Endothelial cell of umbilical vein (primary cell): ENCODE measurements at regions not wholly inside any gene's neighbourhood (a gene's known extent, or its start where the extent isn't known, plus 50 kb on each side); places are given as distances from the start of the nearest gene placed in this dataset.

ENCODE experiments used
- BruUV-seq: library from RNA; stranded (reverse); fragments of 400-500 nt; replicated peaks from 2 replicates; lab custom pipeline; 2021; lab: Mats Ljungman, UMichigan
- CTCF ChIA-PET: fragments of 300-600, 350-600 bp; sonication (Branson Sonifier 250); formaldehyde crosslinking; loops from one replicate; lab custom pipeline; 2021; ENCODE audit warnings: antibody characterized with exemption, inconsistent platforms; lab: Charles Lee
- POLR2A ChIA-PET: fragments of 300-600, 350-600 bp; sonication (Branson Sonifier 250); formaldehyde crosslinking; loops from one replicate; lab custom pipeline; 2021; ENCODE audit warnings: antibody characterized with exemption, inconsistent platforms; lab: Charles Lee
- DNase-seq: peaks from one replicate; pipeline ENCODE4 v3.0.0-alpha.2; 2011; ENCODE audit warnings: low read depth, low spot score
- FAIRE-seq: peaks from 2 replicates; lab custom pipeline; 2011; peaks lifted over from hg19 to GRCh38; lab: Jason Lieb, UNC
- H2AFZ ChIP-seq: 2 replicates; pipeline ENCODE4 v1.6.0; 2012; ENCODE audit warnings: low read depth, low read length, control low read depth, inconsistent platforms
- H3K27ac ChIP-seq: 2 replicates; pipeline ENCODE4 v1.5.1; 2011; ENCODE audit warnings: low read depth, mild to moderate bottlenecking, control low read depth, low read length, moderate library complexity; ENCODE audit not compliant: insufficient read depth
- H3K27me3 ChIP-seq, 2 experiments: 2 replicates each; pipeline versions ENCODE4 v1.6.0 to v1.6.1; 2011; ENCODE audit warnings: low read length in 2 of 2, mixed read lengths in 1 of 2; ENCODE audit not compliant: control insufficient read depth in 2 of 2, insufficient read depth in 2 of 2
- H3K36me3 ChIP-seq, 2 experiments: 2 replicates in 1 of 2; 3 replicates in 1 of 2; pipeline ENCODE4 v1.5.1; 2011; ENCODE audit warnings: low read length in 2 of 2, mild to moderate bottlenecking in 1 of 2, moderate library complexity in 1 of 2; ENCODE audit not compliant: control insufficient read depth in 2 of 2, insufficient read depth in 2 of 2; ENCODE audit errors: extremely low read depth in 1 of 2
- H3K4me1 ChIP-seq: 3 replicates; pipeline ENCODE4 v1.5.1; 2011; ENCODE audit warnings: mild to moderate bottlenecking, low read length; ENCODE audit not compliant: control insufficient read depth, insufficient read depth; ENCODE audit errors: extremely low read depth
- H3K4me2 ChIP-seq: 2 replicates; pipeline ENCODE4 v1.6.1; 2011; ENCODE audit warnings: low read length, control low read depth, mixed read lengths; ENCODE audit not compliant: insufficient read depth
- H3K4me3 ChIP-seq, 3 experiments: fragments of 200-600 bp in 1 of 3; sonication (generic), shearing (Covaris generic) in 1 of 3; replicated peaks in 1 of 3; 2 replicates each; pipeline ENCODE4 v1.5.1; 2011 to 2016; ENCODE audit warnings: control low read depth in 3 of 3, low read length in 3 of 3, mild to moderate bottlenecking in 2 of 3, inconsistent platforms in 1 of 3, low read depth in 1 of 3, moderate library complexity in 1 of 3; ENCODE audit not compliant: insufficient read depth in 1 of 3
- H3K79me2 ChIP-seq: 2 replicates; pipeline ENCODE4 v1.6.0; 2012; ENCODE audit warnings: low read length, inconsistent platforms; ENCODE audit not compliant: control insufficient read depth, insufficient read depth
- H3K9ac ChIP-seq: replicated peaks from 2 replicates; pipeline ENCODE3; 2011; ENCODE audit warnings: low read length, control low read depth; ENCODE audit not compliant: insufficient read depth; ENCODE audit errors: extremely low read depth
- H3K9me1 ChIP-seq: replicated peaks from 3 replicates; pipeline ENCODE4 v1.6.0; 2011; ENCODE audit warnings: mild to moderate bottlenecking, low read length; ENCODE audit not compliant: control insufficient read depth, insufficient read depth; ENCODE audit errors: extremely low read depth
- H3K9me3 ChIP-seq: replicated peaks from 2 replicates; pipeline ENCODE4 v1.5.1; 2012; ENCODE audit warnings: low read length, inconsistent platforms; ENCODE audit not compliant: control insufficient read depth, insufficient read depth
- H4K20me1 ChIP-seq: replicated peaks from 2 replicates; pipeline ENCODE3; 2011; ENCODE audit warnings: mild to moderate bottlenecking, low read length; ENCODE audit not compliant: control insufficient read depth, insufficient read depth; ENCODE audit errors: extremely low read depth
- CTCF ChIP-seq, 2 donors: IDR thresholded peaks; 1 replicate in 1 of 2; 2 replicates in 1 of 2; pipeline ENCODE4 v1.5.1; 2011; ENCODE audit warnings: low read length in 2 of 2, mild to moderate bottlenecking in 2 of 2, moderate library complexity in 2 of 2, control low read depth in 1 of 2, inconsistent platforms in 1 of 2, low read depth in 1 of 2; ENCODE audit not compliant: insufficient read depth in 1 of 2; ENCODE audit errors: extremely low read depth in 1 of 2
- EZH2 ChIP-seq: IDR thresholded peaks from 2 replicates; pipeline ENCODE4 v1.6.1; 2012; ENCODE audit warnings: borderline replicate concordance, low read depth, mild to moderate bottlenecking, moderate library complexity, low read length, inconsistent platforms; ENCODE audit not compliant: severe bottlenecking
- FOS ChIP-seq: IDR thresholded peaks from 2 replicates; pipeline ENCODE4 v1.6.1; 2011; ENCODE audit warnings: mild to moderate bottlenecking, low read length, moderate library complexity, borderline replicate concordance; ENCODE audit not compliant: insufficient read depth
- GATA2 ChIP-seq: IDR thresholded peaks from 2 replicates; pipeline ENCODE4 v1.7.0; 2011; ENCODE audit warnings: low read depth, mild to moderate bottlenecking, moderate library complexity, mixed read lengths, low read length; ENCODE audit not compliant: insufficient read length, insufficient read depth
- JUN ChIP-seq: IDR thresholded peaks from 2 replicates; pipeline ENCODE4 v1.6.1; 2011; ENCODE audit warnings: borderline replicate concordance, low read depth; ENCODE audit not compliant: insufficient read length, insufficient read depth
- MAX ChIP-seq: IDR thresholded peaks from 2 replicates; pipeline ENCODE4 v1.6.1; 2011; ENCODE audit not compliant: insufficient read depth, insufficient read length
- MYC ChIP-seq: IDR thresholded peaks from one replicate; pipeline ENCODE4 v1.6.1; 2011; ENCODE audit warnings: mild to moderate bottlenecking, low read depth, low read length
- POLR2A ChIP-seq: IDR thresholded peaks from 2 replicates; pipeline ENCODE4 v1.6.1; 2012; ENCODE audit warnings: low read depth, mild to moderate bottlenecking, control low read depth, low read length
- dilution Hi-C: fragments of 300-500 bp; cut with MboI; formaldehyde crosslinking; loops from one replicate; pipeline ENCODE4 v1.15.0; 2019; ENCODE audit warnings: low sequenced_read_pairs; ENCODE audit not compliant: extremely low pct_ligation_motif_present
- intact Hi-C: fragments of 100-400 bp; cut with micrococcal nuclease; formaldehyde crosslinking; loops from one replicate; pipeline ENCODE4 v1.10.0; 2022

- DNase-seq: no peak
- POLR2A ChIA-PET: no interaction called here
- Histone ChIP-seq H3K9me3 (no peaks in the 10 kb centered on the region), H3K9ac (no peak overlapping the region), H3K79me2 (no peaks in the 10 kb centered on the region), H3K36me3 (no peaks in the 10 kb centered on the region), H4K20me1 (no peaks in the 10 kb centered on the region), H3K27ac (no peak overlapping the region), H3K9me1 (no peaks in the 10 kb centered on the region), H3K4me1 (no peaks in the 10 kb centered on the region), H3K4me2 (no peak overlapping the region), H3K27me3 (no peaks in the 10 kb centered on the region), H3K4me3 (no peak overlapping the region), H2AFZ (no peak overlapping the region)
- no TSS peak for BruUV-seq
- TF ChIP-seq JUN (no peak), CTCF (IDR thresholded peaks at IDR 0.05; ENCODE audit: extremely low read depth in 1 of 2, insufficient read depth in 1 of 2, low read depth in 1 of 2, low read length in 2 of 2) (no peak), GATA2 (no peak), MYC (no peak), MAX (no peak), EZH2 (no peak), FOS (no peak), POLR2A (no peak)
- FAIRE-seq: no peak
- intact Hi-C loops (no loop called here), dilution Hi-C loops (no loop called here)
- CTCF ChIA-PET: interaction anchor here (2.1 kb wide), 1 partner anchor 29 kb away, joined by 9 read pairs; no protein-coding TSS in a partner anchor
Observed at GRCh38 chr12:13505224-13505623, 308.7 kb downstream of the EMP1 start.
